ENCODE measurements at regions not wholly inside any gene's neighbourhood (a gene's known extent, or its start where the extent isn't known, plus 50 kb on each side); places are given as distances from the start of the nearest gene placed in this dataset.

- Histone ChIP-seq H3K4me3 (ENCODE audit: low read depth in 2 of 2, low read length in 1 of 2) (no peak overlapping the region), H3K9me3 (no peaks in the 10 kb centered on the region), H2AFZ (ENCODE audit: low read depth) (no peak overlapping the region), H3K27ac (ENCODE audit: low read depth in 2 of 2, low read length in 1 of 2) (no peak overlapping the region), H3K4me2 (peak overlapping the region; percentile 51; the same call in 1 of the 2 replicates), H4K20me1 (ENCODE audit: insufficient read depth) (no peaks in the 10 kb centered on the region), H3K4me1 (ENCODE audit: control insufficient read depth in 1 of 2, insufficient read depth in 2 of 2, low read depth in 1 of 2, low read length in 1 of 2) (no peaks in the 10 kb centered on the region), H3K79me2 (ENCODE audit: insufficient read depth) (no peaks in the 10 kb centered on the region), H3K36me3 (replicated peaks in 1 of 2; ENCODE audit: control insufficient read depth in 1 of 2, insufficient read depth in 2 of 2, low read length in 1 of 2) (peaks cover 0 to 4% of the 10 kb centered on the region in 2 experiments), H3K27me3 (ENCODE audit: insufficient read depth) (no peaks in the 10 kb centered on the region), H3F3A (replicated peaks; ENCODE audit: insufficient read depth) (no peaks in the 10 kb centered on the region), H3K9me2 (no peaks in the 10 kb centered on the region), H3K9ac (no peak overlapping the region)
- DNase-seq: no peak
- POLR2A ChIA-PET: no interaction called here
- CTCF ChIA-PET: no interaction called here
- WGBS (ENCODE audit: low lambda C conversion rate): 48% methylated on average over 4 of the region's 4 CpGs
- TF ChIP-seq USF1 (IDR thresholded peaks at IDR 0.05; ENCODE audit: borderline replicate concordance, low read depth) (no peak), RFX5 (IDR thresholded peaks at IDR 0.05; ENCODE audit: low read length) (no peak), NFIC (IDR thresholded peaks at IDR 0.05; ENCODE audit: borderline replicate concordance) (no peak), FOXM1 (IDR thresholded peaks at IDR 0.05; ENCODE audit: low read depth) (no peak), ZBTB33 (IDR thresholded peaks at IDR 0.05; ENCODE audit: borderline replicate concordance, low read depth) (no peak), MEF2A (IDR thresholded peaks at IDR 0.05; ENCODE audit: borderline replicate concordance, low read depth) (no peak), TCF12 (IDR thresholded peaks at IDR 0.05) (no peak), FOXJ3 (CRISPR knock-in tag; IDR thresholded peaks at IDR 0.05) (no peak), POLR2AphosphoS5 (IDR thresholded peaks at IDR 0.05; ENCODE audit: low read depth, low read length) (no peak), GATA2 (CRISPR knock-in tag; IDR thresholded peaks at IDR 0.05) (no peak), EZH2phosphoT487 (IDR thresholded peaks at IDR 0.05; ENCODE audit: borderline replicate concordance, low read depth) (no peak), MAX (IDR thresholded peaks at IDR 0.05; ENCODE audit: low read depth) (no peak), JUND (IDR thresholded peaks at IDR 0.05) (no peak), RCOR1 (IDR thresholded peaks at IDR 0.05; ENCODE audit: low read length) (no peak), SIN3A (IDR thresholded peaks at IDR 0.05; ENCODE audit: borderline replicate concordance, low read depth, low read length) (no peak)
These were observed 362.2 kb upstream of the IRAK1BP1 start for GRCh38 chr6:78505178-78505577.

- DNase-seq: no peak
These were observed 356.3 kb upstream of the IRAK1BP1 start for GRCh38 chr6:78511009-78511408.

More at GRCh38 chr6:78511009-78511408, 356.3 kb upstream of the IRAK1BP1 start:
- no peak overlapping the region for H3K4me2 ChIP-seq
- TF ChIP-seq USF2 (IDR thresholded peaks at IDR 0.05; ENCODE audit: borderline replicate concordance, low read depth, low read length) (no peak), RFX5 (IDR thresholded peaks at IDR 0.05; ENCODE audit: low read length) (no peak), PBX3 (IDR thresholded peaks at IDR 0.05) (no peak), RXRA (IDR thresholded peaks at IDR 0.05; ENCODE audit: borderline replicate concordance, low read depth) (no peak), ELF1 (IDR thresholded peaks at IDR 0.05) (no peak), SIN3A (IDR thresholded peaks at IDR 0.05; ENCODE audit: borderline replicate concordance, low read depth, low read length) (no peak), GABPA (IDR thresholded peaks at IDR 0.05; ENCODE audit: low read depth) (no peak), NRF1 (IDR thresholded peaks at IDR 0.05; ENCODE audit: low read depth, low read length) (no peak), GATA2 (CRISPR knock-in tag; IDR thresholded peaks at IDR 0.05) (no peak)
- H3K9ac ChIP-seq: no peak overlapping the region
- no peaks in the 10 kb centered on the region for H3F3A ChIP-seq (replicated peaks; ENCODE audit: insufficient read depth)
- no peaks in the 10 kb centered on the region for H4K20me1 ChIP-seq (ENCODE audit: insufficient read depth)
- H3K27ac ChIP-seq (ENCODE audit: low read depth in 2 of 2, low read length in 1 of 2): no peak overlapping the region
- POLR2A ChIA-PET: no interaction called here
- H3K36me3 ChIP-seq (replicated peaks in 1 of 2; ENCODE audit: control insufficient read depth in 1 of 2, insufficient read depth in 2 of 2, low read length in 1 of 2): peaks cover 0 to 9% of the 10 kb centered on the region in 2 experiments
- H2AFZ ChIP-seq (ENCODE audit: low read depth): no peak overlapping the region
- 85% methylated on average over 2 of the region's 2 CpGs for WGBS (ENCODE audit: low lambda C conversion rate)
- no peaks in the 10 kb centered on the region for H3K9me3 ChIP-seq
- CTCF ChIA-PET: interaction anchor here (1.1 kb wide), 1 partner anchor 20 kb away, joined by 3 read pairs; no protein-coding TSS in a partner anchor
- no peaks in the 10 kb centered on the region for H3K4me1 ChIP-seq (ENCODE audit: control insufficient read depth in 1 of 2, insufficient read depth in 2 of 2, low read depth in 1 of 2, low read length in 1 of 2)
- H3K27me3 ChIP-seq (ENCODE audit: insufficient read depth): no peaks in the 10 kb centered on the region
- H3K9me2 ChIP-seq: no peaks in the 10 kb centered on the region
- H3K4me3 ChIP-seq (ENCODE audit: low read depth in 2 of 2, low read length in 1 of 2): no peak overlapping the region
- H3K79me2 ChIP-seq (ENCODE audit: insufficient read depth): no peaks in the 10 kb centered on the region
